ENCODE measurements at regions not wholly inside any gene's neighbourhood (a gene's known extent, or its start where the extent isn't known, plus 50 kb on each side); places are given as distances from the start of the nearest gene placed in this dataset.

- TF ChIP-seq CTCF (IDR thresholded peaks at IDR 0.05) (no peak), POLR2A (IDR thresholded peaks at IDR 0.05) (no peak), POLR2AphosphoS5 (IDR thresholded peaks at IDR 0.05) (no peak), EP300 (IDR thresholded peaks at IDR 0.05) (no peak)
Observed at GRCh38 chr22:34489861-34490260, 569.6 kb upstream of the LARGE1 start.
